ENCODE measurements at regions not wholly inside any gene's neighbourhood (a gene's known extent, or its start where the extent isn't known, plus 50 kb on each side); places are given as distances from the start of the nearest gene placed in this dataset.

DNA sequence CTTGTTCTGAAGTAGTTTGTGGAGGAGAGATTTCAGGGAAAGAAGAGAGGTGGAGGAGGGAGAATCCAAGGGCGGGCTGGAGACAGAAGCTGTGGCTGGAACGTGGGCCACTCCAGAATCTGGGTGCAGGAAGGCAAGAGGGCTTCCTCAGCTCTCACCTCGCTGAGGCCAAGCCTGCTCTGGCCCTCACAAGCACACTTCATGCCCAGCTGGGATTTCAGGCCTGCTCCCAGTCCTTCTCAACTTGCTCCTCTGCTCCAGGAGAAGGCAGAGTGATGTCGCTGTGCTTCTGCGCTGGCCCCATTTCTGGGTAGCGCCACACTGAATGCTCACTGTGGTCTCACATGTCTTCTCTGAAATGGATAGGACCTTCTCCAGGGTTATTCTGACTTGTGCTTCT, 328.8 kb downstream of the FGF9 start:
- Histone ChIP-seq H3K4ac (ENCODE audit: low read depth, low read length) (no peak overlapping the region), H3K27ac (ENCODE audit: insufficient read length, low read depth, low read length) (no peak overlapping the region), H4K5ac (ENCODE audit: insufficient read length, low read depth, low read length) (no peak overlapping the region), H2BK15ac (ENCODE audit: low read depth, low read length) (no peak overlapping the region), H3K4me2 (ENCODE audit: insufficient read depth, insufficient read length, low read length) (no peak overlapping the region), H2BK12ac (ENCODE audit: insufficient read length, low read depth, low read length) (no peak overlapping the region), H3K18ac (ENCODE audit: insufficient read length, low read depth, low read length) (no peak overlapping the region), H3K23me2 (ENCODE audit: insufficient read length, low read depth, low read length, poor library complexity, severe bottlenecking) (no peaks in the 10 kb centered on the region), H4K20me1 (ENCODE audit: control insufficient read depth, insufficient read depth, insufficient read length) (no peaks in the 10 kb centered on the region), H3K27me3 (ENCODE audit: insufficient read depth, low read length) (no peaks in the 10 kb centered on the region), H3K56ac (ENCODE audit: insufficient read length, low read depth, low read length) (no peak overlapping the region), H2BK20ac (ENCODE audit: low read depth, low read length, poor library complexity, severe bottlenecking) (no peak overlapping the region), H3K79me2 (ENCODE audit: insufficient read depth, low read length) (no peaks in the 10 kb centered on the region), H3K9me3 (ENCODE audit: control insufficient read depth, low read depth, low read length) (no peaks in the 10 kb centered on the region), H3K23ac (ENCODE audit: insufficient read length, low read depth, low read length) (no peak overlapping the region), H3T11ph (ENCODE audit: low read length) (no peak overlapping the region), H2AK5ac (ENCODE audit: insufficient read length, low read length) (no peak overlapping the region), H3K9ac (ENCODE audit: extremely low read depth, insufficient read length, low read length) (no peak overlapping the region), H2BK5ac (ENCODE audit: insufficient read length, low read length) (no peak overlapping the region), H4K8ac (replicated peaks; ENCODE audit: insufficient read length, low read depth, low read length) (no peak overlapping the region), H4K91ac (ENCODE audit: insufficient read length, low read depth, low read length) (no peak overlapping the region), H2BK120ac (ENCODE audit: low read depth, low read length, poor library complexity, severe bottlenecking) (no peak overlapping the region), H3K4me1 (ENCODE audit: insufficient read depth, low read length) (no peaks in the 10 kb centered on the region), H2AFZ (ENCODE audit: low read length) (no peak overlapping the region), H3K79me1 (ENCODE audit: insufficient read depth, low read depth, low read length, poor library complexity, severe bottlenecking) (no peaks in the 10 kb centered on the region), H3K14ac (ENCODE audit: insufficient read depth, low read length) (no peak overlapping the region)
- no peaks in the 10 kb centered on the region; the same call in none of the 2 replicates for H3K27me3 Mint-ChIP-seq (ENCODE audit: low read depth)
- no peaks in the 10 kb centered on the region for H3K4me1 Mint-ChIP-seq
- H3K36me3 Mint-ChIP-seq (ENCODE audit: insufficient read depth in 1 of 3, low read depth in 3 of 3): no peaks in the 10 kb centered on the region; a peak in 1 of 7 replicates
- no CpG with 5 or more reads among the region's 6 CpGs for WGBS (ENCODE audit: extremely low coverage, insufficient read length, low lambda C conversion rate)
- TF ChIP-seq, protein P1, sequence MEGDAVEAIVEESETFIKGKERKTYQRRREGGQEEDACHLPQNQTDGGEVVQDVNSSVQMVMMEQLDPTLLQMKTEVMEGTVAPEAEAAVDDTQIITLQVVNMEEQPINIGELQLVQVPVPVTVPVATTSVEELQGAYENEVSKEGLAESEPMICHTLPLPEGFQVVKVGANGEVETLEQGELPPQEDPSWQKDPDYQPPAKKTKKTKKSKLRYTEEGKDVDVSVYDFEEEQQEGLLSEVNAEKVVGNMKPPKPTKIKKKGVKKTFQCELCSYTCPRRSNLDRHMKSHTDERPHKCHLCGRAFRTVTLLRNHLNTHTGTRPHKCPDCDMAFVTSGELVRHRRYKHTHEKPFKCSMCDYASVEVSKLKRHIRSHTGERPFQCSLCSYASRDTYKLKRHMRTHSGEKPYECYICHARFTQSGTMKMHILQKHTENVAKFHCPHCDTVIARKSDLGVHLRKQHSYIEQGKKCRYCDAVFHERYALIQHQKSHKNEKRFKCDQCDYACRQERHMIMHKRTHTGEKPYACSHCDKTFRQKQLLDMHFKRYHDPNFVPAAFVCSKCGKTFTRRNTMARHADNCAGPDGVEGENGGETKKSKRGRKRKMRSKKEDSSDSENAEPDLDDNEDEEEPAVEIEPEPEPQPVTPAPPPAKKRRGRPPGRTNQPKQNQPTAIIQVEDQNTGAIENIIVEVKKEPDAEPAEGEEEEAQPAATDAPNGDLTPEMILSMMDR (conservative IDR thresholded peaks at IDR 0.05): no peak
- no peak overlapping the region for H3K4me3 Mint-ChIP-seq
- H3K9me3 Mint-ChIP-seq: no peaks in the 10 kb centered on the region; a peak in 1 of 5 replicates
- no peak for DNase-seq
- no peak overlapping the region for H3K27ac Mint-ChIP-seq
